Erythroblast (primary cell): ENCODE measurements at regions not wholly inside any gene's neighbourhood (a gene's known extent, or its start where the extent isn't known, plus 50 kb on each side); places are given as distances from the start of the nearest gene placed in this dataset.

Experiments
- GATA1 ChIP-seq: IDR thresholded peaks from 2 replicates; pipeline ENCODE4 v1.6.1; 2011; ENCODE audit warnings: low read depth, mild to moderate bottlenecking, control low read depth, low read length, moderate library complexity
- POLR2A ChIP-seq: IDR thresholded peaks from 2 replicates; pipeline ENCODE4 v1.6.1; 2011; ENCODE audit warnings: mild to moderate bottlenecking, low read length

- TF ChIP-seq POLR2A (no peak), GATA1 (no peak)
Observed at GRCh38 chr14:43145361-43145760, 1361.7 kb downstream of the FSCB start.
